ENCODE measurements at regions not wholly inside any gene's neighbourhood (a gene's known extent, or its start where the extent isn't known, plus 50 kb on each side); places are given as distances from the start of the nearest gene placed in this dataset.

GRCh38 chr2:240341064-240341463, 94.4 kb upstream of the GPC1 start:
- TF ChIP-seq CTCF (conservative IDR thresholded peaks at IDR 0.05; ENCODE audit: low read depth, low read length) = no peak
- no peak for TF ChIP-seq EZH2 (IDR thresholded peaks at IDR 0.05; ENCODE audit: borderline replicate concordance, low read depth, low read length, poor library complexity, severe bottlenecking)

All from A673 (cell line).